Spleen (tissue), 11 donors: ENCODE measurements at regions not wholly inside any gene's neighbourhood (a gene's known extent, or its start where the extent isn't known, plus 50 kb on each side); places are given as distances from the start of the nearest gene placed in this dataset.
A peak's percentile ranks its signal among the peaks of the same experiment; 100 is the strongest.

Experiments
- DNase-seq: peaks from one replicate; pipeline ENCODE4 v3.0.0-alpha.2; 2020
- H3K27ac ChIP-seq, 8 donors: fragments of 200-600 bp; sonication (generic) in 7 of 8; 1 replicate in 4 of 8; 2 replicates in 4 of 8; pipeline versions ENCODE4 v1.5.0 to v1.8.0; 2016 to 2021; ENCODE audit warnings: inconsistent platforms in 4 of 8, mild to moderate bottlenecking in 4 of 8, moderate library complexity in 1 of 8
- H3K27me3 ChIP-seq, 7 donors: fragments of 200-600 bp; sonication (generic) in 6 of 7; replicated peaks in 1 of 7; 1 replicate in 4 of 7; 2 replicates in 3 of 7; pipeline versions ENCODE4 v1.5.0 to v1.8.0; 2016 to 2021; ENCODE audit warnings: inconsistent platforms in 3 of 7, mild to moderate bottlenecking in 1 of 7
- H3K36me3 ChIP-seq, 6 donors: fragments of 200-600 bp; sonication (generic) in 5 of 6; 1 replicate in 4 of 6; 2 replicates in 2 of 6; pipeline versions ENCODE4 v1.5.0 to v1.8.0; 2016 to 2021; ENCODE audit warnings: inconsistent platforms in 2 of 6
- H3K4me1 ChIP-seq, 6 donors: fragments of 200-600 bp; sonication (generic) in 5 of 6; 1 replicate in 3 of 6; 2 replicates in 3 of 6; pipeline versions ENCODE4 v1.5.0 to v1.8.0; 2016 to 2021; ENCODE audit warnings: inconsistent platforms in 3 of 6
- H3K4me3 ChIP-seq, 8 donors: fragments of 200-600 bp; sonication (generic) in 7 of 8; 1 replicate in 4 of 8; 2 replicates in 4 of 8; pipeline versions ENCODE4 v1.5.0 to v1.8.0; 2016 to 2021; ENCODE audit warnings: inconsistent platforms in 4 of 8, mild to moderate bottlenecking in 4 of 8, moderate library complexity in 2 of 8
- H3K9me3 ChIP-seq, 8 donors: fragments of 200-600 bp; sonication (generic) in 7 of 8; 1 replicate in 4 of 8; 2 replicates in 4 of 8; pipeline versions ENCODE4 v1.5.0 to v1.8.0; 2016 to 2021; ENCODE audit warnings: inconsistent platforms in 4 of 8
- POLR2A ChIP-seq, 3 donors: fragments of 450-650 bp; IDR thresholded peaks; one replicate each; pipeline ENCODE4 v1.5.1; 2017; ENCODE audit warnings: antibody characterized with exemption in 3 of 3, mild to moderate bottlenecking in 1 of 3
- POLR2AphosphoS5 ChIP-seq, 3 donors: sonication (generic); formaldehyde crosslinking; IDR thresholded peaks; one replicate each; pipeline ENCODE4 v1.5.1; 2017; ENCODE audit warnings: antibody characterized with exemption in 3 of 3
- WGBS, 5 donors: extraction: QIAGEN DNeasy Blood & Tissue Kit in 3 of 5; methylation state at CpG; one replicate each; pipeline versions ENCODE4 v1.1.5 to v1.1.7; 2013 to 2018; 5-methylcytosine and 5-hydroxymethylcytosine counted together
- intact Hi-C: fragments of 100-400 bp; cut with DNase I; formaldehyde crosslinking; loops from one replicate; pipeline ENCODE4 v1.15.0; 2023; ENCODE audit warnings: low total_unique reads
- TF ChIP-seq, protein P1 (sequence below), 11 experiments: fragments of 200-600 bp in 7 of 11; fragments of 450-650 bp in 4 of 11; sonication (generic) in 4 of 11; IDR thresholded peaks in 8 of 11; conservative IDR thresholded peaks in 3 of 11; 1 replicate in 7 of 11; 2 replicates in 4 of 11; pipeline versions ENCODE4 v1.4.0 to v1.8.0; 2016 to 2021; ENCODE audit warnings: antibody characterized with exemption in 11 of 11, inconsistent platforms in 4 of 11, mild to moderate bottlenecking in 1 of 11
- donor health status: healthy with polysubstance abuse.
- donor health status: DM: no; HTN: no; CAD: no; lungs with moderate emphysema.
- donor health status: DM: no; HTN: no; CAD: no.
- donor health status: Bipolar disorder and iron deficiency.
- donor health status: healthy.
- donor health status: DM: no; HTN: no; CAD: no.
- donor health status: DM: yes; HTN: yes; CAD: no.

DNA sequence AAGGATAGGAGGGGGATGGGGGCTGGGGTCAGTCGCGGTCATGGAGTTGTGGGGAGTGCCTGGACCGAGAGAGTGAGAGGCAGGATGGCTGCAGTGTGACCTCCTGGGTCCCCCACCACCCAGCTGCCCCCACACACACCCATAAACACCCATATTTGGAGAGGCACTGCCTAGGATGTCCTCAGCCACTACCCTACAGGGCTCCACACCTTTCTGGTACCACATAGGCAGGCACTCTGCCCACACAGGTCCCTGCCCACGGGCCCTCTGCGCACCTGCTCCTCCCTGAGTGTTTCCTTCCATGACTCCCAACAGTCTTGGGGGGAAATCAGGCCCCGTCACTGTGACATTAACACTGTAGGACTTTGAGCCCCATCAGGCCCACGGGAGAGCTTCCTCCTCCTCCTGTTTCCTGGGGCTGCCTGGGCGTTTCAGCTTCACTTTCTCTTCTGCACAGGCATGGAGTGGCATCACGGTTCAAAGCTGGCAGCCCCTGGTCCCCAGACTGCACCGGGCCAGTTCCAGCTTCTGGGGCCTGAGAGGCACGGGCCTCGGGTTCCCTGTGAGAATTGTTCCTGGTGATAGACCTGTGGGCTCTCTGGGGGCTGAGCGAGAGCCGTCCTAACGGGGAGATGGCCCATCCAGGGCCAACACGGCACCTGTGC is 207.0 kb upstream of the C14orf180 start:
- Histone ChIP-seq H3K36me3 (no peaks in the 10 kb centered on the region), H3K4me3 (no peak overlapping the region), H3K27me3 (peaks cover 0 to 32% (median 0%) of the 10 kb centered on the region in 7 donors), H3K9me3 (no peaks in the 10 kb centered on the region), H3K4me1 (peaks cover 0 to 4% (median 0%) of the 10 kb centered on the region in 6 donors), H3K27ac (no peak overlapping the region)
- 57 to 74% (median 70%) methylated on average over 10 to 16 of the region's 16 CpGs for WGBS, 5 donors
- no peak for DNase-seq
- TF ChIP-seq, protein P1, sequence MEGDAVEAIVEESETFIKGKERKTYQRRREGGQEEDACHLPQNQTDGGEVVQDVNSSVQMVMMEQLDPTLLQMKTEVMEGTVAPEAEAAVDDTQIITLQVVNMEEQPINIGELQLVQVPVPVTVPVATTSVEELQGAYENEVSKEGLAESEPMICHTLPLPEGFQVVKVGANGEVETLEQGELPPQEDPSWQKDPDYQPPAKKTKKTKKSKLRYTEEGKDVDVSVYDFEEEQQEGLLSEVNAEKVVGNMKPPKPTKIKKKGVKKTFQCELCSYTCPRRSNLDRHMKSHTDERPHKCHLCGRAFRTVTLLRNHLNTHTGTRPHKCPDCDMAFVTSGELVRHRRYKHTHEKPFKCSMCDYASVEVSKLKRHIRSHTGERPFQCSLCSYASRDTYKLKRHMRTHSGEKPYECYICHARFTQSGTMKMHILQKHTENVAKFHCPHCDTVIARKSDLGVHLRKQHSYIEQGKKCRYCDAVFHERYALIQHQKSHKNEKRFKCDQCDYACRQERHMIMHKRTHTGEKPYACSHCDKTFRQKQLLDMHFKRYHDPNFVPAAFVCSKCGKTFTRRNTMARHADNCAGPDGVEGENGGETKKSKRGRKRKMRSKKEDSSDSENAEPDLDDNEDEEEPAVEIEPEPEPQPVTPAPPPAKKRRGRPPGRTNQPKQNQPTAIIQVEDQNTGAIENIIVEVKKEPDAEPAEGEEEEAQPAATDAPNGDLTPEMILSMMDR (IDR thresholded peaks at IDR 0.05 in 8 of 11, conservative IDR thresholded peaks at IDR 0.05 in 3 of 11), result no peak
- TF ChIP-seq POLR2A (IDR thresholded peaks at IDR 0.05) (no peak), POLR2AphosphoS5 (IDR thresholded peaks at IDR 0.05) (no peak)
- intact Hi-C loops, result no loop called here

DNA sequence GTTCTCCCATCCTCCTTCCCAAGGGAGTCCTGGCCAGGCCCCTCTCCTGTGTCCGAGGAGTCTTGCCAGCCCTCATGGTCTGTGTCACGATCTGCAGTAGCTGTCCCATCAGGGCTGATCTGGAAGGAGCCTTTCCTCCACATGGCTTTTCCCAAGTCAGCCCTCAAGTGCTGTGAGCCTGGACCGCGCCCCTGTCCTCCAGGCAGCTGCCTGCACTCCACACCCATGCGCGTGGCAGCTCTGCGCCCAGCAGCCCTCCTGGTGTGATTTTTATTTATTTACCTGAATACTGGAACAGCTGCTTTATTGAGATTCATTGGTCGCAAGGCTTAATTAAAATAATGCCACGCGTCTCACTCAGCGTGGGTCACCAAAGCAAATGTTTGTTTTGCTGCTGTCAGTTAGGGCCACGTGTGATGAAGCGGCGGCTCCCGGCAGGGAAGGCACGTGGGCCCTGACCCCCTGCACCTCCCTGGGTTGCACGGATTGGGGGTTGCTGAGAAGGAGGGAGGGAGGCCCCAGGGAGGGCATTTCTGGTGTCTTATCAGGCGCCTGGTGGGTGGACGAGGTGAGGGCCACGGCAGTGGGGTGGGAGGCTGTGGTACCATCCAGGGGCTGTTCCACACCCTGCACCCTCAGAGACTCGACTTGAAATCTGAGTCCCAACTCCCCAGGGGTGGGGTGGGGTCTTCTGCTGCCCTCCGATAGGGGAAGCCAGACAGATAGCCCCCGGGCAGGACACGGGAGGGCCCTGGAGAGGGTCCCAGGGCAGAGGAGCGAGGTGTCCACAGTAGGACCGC is 206.3 kb upstream of the C14orf180 start:
- intact Hi-C loops, result no loop called here
- peaks cover 0 to 4% (median 0%) of the 10 kb centered on the region in 6 donors for H3K4me1 ChIP-seq
- TF ChIP-seq, protein P1 (IDR thresholded peaks at IDR 0.05 in 8 of 11, conservative IDR thresholded peaks at IDR 0.05 in 3 of 11), result no peak
- no peak for TF ChIP-seq POLR2AphosphoS5 (IDR thresholded peaks at IDR 0.05)
- TF ChIP-seq POLR2A (IDR thresholded peaks at IDR 0.05), result no peak
- no peaks in the 10 kb centered on the region for H3K9me3 ChIP-seq
- 78 to 88% (median 84%) methylated on average over 25 to 26 of the region's 26 CpGs for WGBS, 5 donors
- H3K27me3 ChIP-seq, result peaks cover 0 to 27% (median 0%) of the 10 kb centered on the region in 7 donors
- no peak overlapping the region for H3K4me3 ChIP-seq
- DNase-seq, result peak; percentile 59
- H3K27ac ChIP-seq, result no peak overlapping the region
- H3K36me3 ChIP-seq, result no peaks in the 10 kb centered on the region

DNA sequence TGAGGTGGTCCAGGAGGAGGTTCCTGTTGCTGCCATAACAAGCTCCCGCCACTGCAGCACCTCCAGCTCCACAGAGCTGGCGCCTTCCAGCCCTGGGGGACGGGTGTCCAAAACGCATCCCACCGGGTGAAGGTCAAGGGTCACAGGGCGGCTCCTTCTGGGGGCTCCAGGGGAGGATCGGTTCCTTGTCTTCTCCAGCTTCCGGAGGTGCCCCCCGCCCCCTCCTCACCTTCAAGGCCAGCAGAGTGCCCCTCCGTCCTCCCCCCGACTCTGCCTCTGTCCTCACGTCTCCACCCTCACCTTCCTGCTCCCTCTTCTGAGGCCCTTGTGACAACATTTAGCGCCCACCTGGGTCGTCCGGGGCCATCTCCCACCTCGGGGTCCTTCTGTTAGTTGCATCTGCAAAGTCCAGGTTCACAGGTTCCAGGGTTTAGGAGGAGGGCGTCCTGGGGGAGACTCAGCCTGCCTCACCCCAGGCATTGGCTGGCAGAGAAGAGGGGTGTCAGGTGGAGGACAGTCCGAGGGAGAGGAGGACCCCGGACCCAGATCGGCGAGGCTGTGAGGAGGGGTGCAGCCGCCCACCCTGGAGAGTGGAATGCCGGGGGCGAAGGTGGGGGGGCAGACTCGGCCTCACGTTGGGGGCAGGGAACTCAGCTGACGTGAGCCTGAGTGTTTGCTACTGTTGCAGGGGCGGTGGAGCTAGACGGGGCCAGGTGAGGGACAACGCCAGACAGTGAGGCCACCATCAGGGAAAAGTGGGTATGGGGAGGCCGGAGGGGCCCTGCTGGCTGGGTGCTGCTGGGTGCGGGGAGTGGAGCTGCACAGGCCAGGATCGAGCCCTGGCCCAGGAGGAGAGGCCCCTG is 205.5 kb upstream of the C14orf180 start:
- Histone ChIP-seq H3K27ac (no peak overlapping the region), H3K4me1 (peaks cover 0 to 4% (median 0%) of the 10 kb centered on the region in 6 donors), H3K27me3 (peaks cover 0 to 20% (median 0%) of the 10 kb centered on the region in 7 donors), H3K36me3 (no peaks in the 10 kb centered on the region), H3K9me3 (peaks cover 0 to 4% (median under 1%) of the 10 kb centered on the region in 8 donors), H3K4me3 (no peak overlapping the region)
- no peak for DNase-seq
- intact Hi-C loops, result no loop called here
- 80 to 90% (median 84%) methylated on average over 32 to 33 of the region's 33 CpGs for WGBS, 5 donors
- no peak for TF ChIP-seq POLR2AphosphoS5 (IDR thresholded peaks at IDR 0.05)
- TF ChIP-seq POLR2A (IDR thresholded peaks at IDR 0.05), result no peak
- TF ChIP-seq, protein P1 (IDR thresholded peaks at IDR 0.05 in 8 of 11, conservative IDR thresholded peaks at IDR 0.05 in 3 of 11), result no peak
